Colonic mucosa (tissue), 4 donors: ENCODE measurements at regions not wholly inside any gene's neighbourhood (a gene's known extent, or its start where the extent isn't known, plus 50 kb on each side); places are given as distances from the start of the nearest gene placed in this dataset.

Experiments used
- DNase-seq: peaks from one replicate; pipeline ENCODE4 v3.0.0-alpha.2; 2020
- H3K27ac ChIP-seq: fragments of 200-600 bp; one replicate; pipeline ENCODE4 v1.8.0; 2021
- H3K27me3 ChIP-seq: fragments of 200-600 bp; one replicate; pipeline ENCODE4 v1.8.0; 2021
- H3K36me3 ChIP-seq: fragments of 200-600 bp; one replicate; pipeline ENCODE4 v1.8.0; 2021
- H3K4me1 ChIP-seq: fragments of 200-600 bp; one replicate; pipeline ENCODE4 v1.8.0; 2021; ENCODE audit warnings: mild to moderate bottlenecking
- H3K4me3 ChIP-seq: fragments of 200-600 bp; one replicate; pipeline ENCODE4 v1.8.0; 2021
- H3K9ac ChIP-seq, 2 donors: one replicate each; pipeline ENCODE4 v1.7.0; 2013; ENCODE audit warnings: control low read depth in 2 of 2, low read depth in 2 of 2, low read length in 2 of 2
- H3K9me3 ChIP-seq: fragments of 200-600 bp; one replicate; pipeline ENCODE4 v1.8.0; 2021
- intact Hi-C: fragments of 100-400 bp; cut with DNase I; formaldehyde crosslinking; loops from one replicate; pipeline ENCODE4 v1.14.1; 2022
- TF ChIP-seq, protein P1 (sequence below): fragments of 200-600 bp; IDR thresholded peaks from one replicate; pipeline ENCODE4 v1.8.0; 2022; ENCODE audit warnings: antibody characterized with exemption, mild to moderate bottlenecking
- donor health status: healthy.
- donor health status: DM: no; HTN: no; CAD: no.
- donor health status: DM: no; HTN: no; CAD: no.

DNA sequence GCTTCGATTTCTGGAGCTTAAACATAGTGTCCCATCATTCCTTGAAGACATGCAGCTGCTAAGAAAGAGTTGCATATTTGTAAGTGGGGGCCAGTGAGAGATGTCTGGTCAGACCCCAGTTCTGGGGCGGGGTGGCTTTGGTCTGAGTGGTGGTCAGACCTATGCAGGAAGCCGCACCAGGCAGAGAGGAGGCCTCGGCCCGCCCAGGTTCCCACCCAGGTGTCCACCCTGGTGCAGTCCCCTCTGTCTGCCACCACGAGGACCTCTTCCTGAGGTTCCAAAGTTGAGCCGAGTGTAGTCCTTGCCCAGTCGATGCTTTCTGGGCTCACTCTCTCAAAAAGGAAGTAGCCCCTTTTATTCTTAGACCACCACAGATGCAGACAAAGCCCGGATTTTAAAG, 122.6 kb upstream of the DLG1 start:
- TF ChIP-seq, protein P1, sequence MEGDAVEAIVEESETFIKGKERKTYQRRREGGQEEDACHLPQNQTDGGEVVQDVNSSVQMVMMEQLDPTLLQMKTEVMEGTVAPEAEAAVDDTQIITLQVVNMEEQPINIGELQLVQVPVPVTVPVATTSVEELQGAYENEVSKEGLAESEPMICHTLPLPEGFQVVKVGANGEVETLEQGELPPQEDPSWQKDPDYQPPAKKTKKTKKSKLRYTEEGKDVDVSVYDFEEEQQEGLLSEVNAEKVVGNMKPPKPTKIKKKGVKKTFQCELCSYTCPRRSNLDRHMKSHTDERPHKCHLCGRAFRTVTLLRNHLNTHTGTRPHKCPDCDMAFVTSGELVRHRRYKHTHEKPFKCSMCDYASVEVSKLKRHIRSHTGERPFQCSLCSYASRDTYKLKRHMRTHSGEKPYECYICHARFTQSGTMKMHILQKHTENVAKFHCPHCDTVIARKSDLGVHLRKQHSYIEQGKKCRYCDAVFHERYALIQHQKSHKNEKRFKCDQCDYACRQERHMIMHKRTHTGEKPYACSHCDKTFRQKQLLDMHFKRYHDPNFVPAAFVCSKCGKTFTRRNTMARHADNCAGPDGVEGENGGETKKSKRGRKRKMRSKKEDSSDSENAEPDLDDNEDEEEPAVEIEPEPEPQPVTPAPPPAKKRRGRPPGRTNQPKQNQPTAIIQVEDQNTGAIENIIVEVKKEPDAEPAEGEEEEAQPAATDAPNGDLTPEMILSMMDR = no peak
- no peaks in the 10 kb centered on the region for H3K36me3 ChIP-seq
- no peak overlapping the region for H3K4me3 ChIP-seq
- no peak overlapping the region for H3K9ac ChIP-seq
- intact Hi-C loops = no loop called here
- no peaks in the 10 kb centered on the region for H3K9me3 ChIP-seq
- DNase-seq = no peak
- H3K4me1 ChIP-seq = no peaks in the 10 kb centered on the region
- no peak overlapping the region for H3K27ac ChIP-seq
- no peaks in the 10 kb centered on the region for H3K27me3 ChIP-seq

- Histone ChIP-seq H3K36me3 (no peaks in the 10 kb centered on the region), H3K27ac (no peak overlapping the region), H3K9me3 (no peaks in the 10 kb centered on the region), H3K9ac (no peak overlapping the region), H3K4me1 (no peaks in the 10 kb centered on the region), H3K4me3 (no peak overlapping the region), H3K27me3 (no peaks in the 10 kb centered on the region)
- no peak for DNase-seq
- intact Hi-C loops = no loop called here
- TF ChIP-seq, protein P1 = no peak
Observed at GRCh38 chr3:197420566-197420965, 122.2 kb upstream of the DLG1 start.

GRCh38 chr3:197420115-197420514, 121.7 kb upstream of the DLG1 start:
- no peaks in the 10 kb centered on the region for H3K4me1 ChIP-seq
- H3K27me3 ChIP-seq = no peaks in the 10 kb centered on the region
- no peaks in the 10 kb centered on the region for H3K9me3 ChIP-seq
- DNase-seq = no peak
- H3K4me3 ChIP-seq = no peak overlapping the region
- no peak overlapping the region for H3K27ac ChIP-seq
- no peak overlapping the region for H3K9ac ChIP-seq
- intact Hi-C loops = no loop called here
- TF ChIP-seq, protein P1 = no peak
- H3K36me3 ChIP-seq = no peaks in the 10 kb centered on the region

GRCh38 chr3:197419696-197420095, 121.3 kb upstream of the DLG1 start:
- TF ChIP-seq, protein P1 = no peak
- H3K9ac ChIP-seq = no peak overlapping the region
- no peaks in the 10 kb centered on the region for H3K36me3 ChIP-seq
- no peak overlapping the region for H3K4me3 ChIP-seq
- no peak overlapping the region for H3K27ac ChIP-seq
- H3K4me1 ChIP-seq = no peaks in the 10 kb centered on the region
- DNase-seq = no peak
- intact Hi-C loops = no loop called here
- no peaks in the 10 kb centered on the region for H3K27me3 ChIP-seq
- H3K9me3 ChIP-seq = no peaks in the 10 kb centered on the region

- H3K27me3 ChIP-seq = no peaks in the 10 kb centered on the region
- no peak overlapping the region for H3K4me3 ChIP-seq
- H3K27ac ChIP-seq = no peak overlapping the region
- intact Hi-C loops = no loop called here
- TF ChIP-seq, protein P1 = no peak
- no peaks in the 10 kb centered on the region for H3K36me3 ChIP-seq
- H3K4me1 ChIP-seq = no peaks in the 10 kb centered on the region
- no peak for DNase-seq
- no peaks in the 10 kb centered on the region for H3K9me3 ChIP-seq
- no peak overlapping the region for H3K9ac ChIP-seq
Observed at GRCh38 chr3:197417911-197418618, 119.7 kb upstream of the DLG1 start.
